Fibroblast of skin of left quadriceps (primary cell): ENCODE measurements at regions not wholly inside any gene's neighbourhood (a gene's known extent, or its start where the extent isn't known, plus 50 kb on each side); places are given as distances from the start of the nearest gene placed in this dataset.

Experiments used
- DNase-seq, 2 experiments: peaks; one replicate each; pipeline ENCODE4 v3.0.0-alpha.2; 2013; ENCODE audit warnings: low read depth in 2 of 2

DNA sequence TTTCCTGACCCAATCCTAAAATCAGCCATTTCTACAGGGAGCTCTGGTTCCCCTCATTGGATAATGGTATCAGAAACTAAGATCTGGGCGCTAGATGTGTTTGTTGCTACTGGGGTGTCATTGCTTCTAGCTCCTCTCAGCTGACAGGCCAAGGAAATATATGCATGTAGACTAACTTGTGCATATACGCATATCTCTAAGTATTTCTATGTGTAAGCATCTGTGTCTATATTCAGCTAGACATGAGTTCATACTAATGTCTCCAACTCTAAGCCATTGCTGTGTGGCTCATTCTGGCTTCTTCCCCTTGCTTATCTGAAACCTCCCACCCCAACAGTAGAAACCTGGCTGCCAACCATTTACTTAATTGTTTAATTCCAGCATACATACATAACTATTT lies 130.3 kb upstream of the MAGI3 start:
- no peak for DNase-seq

DNA sequence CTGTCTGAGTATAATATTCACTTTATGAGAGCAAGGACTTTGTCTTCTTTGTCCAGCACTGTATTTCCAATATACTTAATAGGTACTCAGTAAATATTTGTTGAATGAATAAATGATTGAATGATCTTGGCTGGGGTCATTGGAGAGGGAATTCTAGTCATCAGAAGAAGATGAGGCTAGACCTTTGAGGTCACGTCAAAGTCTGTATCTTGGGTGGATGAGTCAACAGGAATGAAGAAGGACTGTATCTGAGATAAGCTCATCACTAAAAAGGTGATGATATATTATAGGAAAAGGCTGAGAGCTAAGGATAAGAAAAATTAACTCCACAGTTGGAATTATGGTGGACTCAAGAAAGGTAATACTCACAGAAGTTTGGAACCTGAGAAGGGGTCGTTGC lies 125.1 kb upstream of the MAGI3 start:
- DNase-seq = no peak

DNA sequence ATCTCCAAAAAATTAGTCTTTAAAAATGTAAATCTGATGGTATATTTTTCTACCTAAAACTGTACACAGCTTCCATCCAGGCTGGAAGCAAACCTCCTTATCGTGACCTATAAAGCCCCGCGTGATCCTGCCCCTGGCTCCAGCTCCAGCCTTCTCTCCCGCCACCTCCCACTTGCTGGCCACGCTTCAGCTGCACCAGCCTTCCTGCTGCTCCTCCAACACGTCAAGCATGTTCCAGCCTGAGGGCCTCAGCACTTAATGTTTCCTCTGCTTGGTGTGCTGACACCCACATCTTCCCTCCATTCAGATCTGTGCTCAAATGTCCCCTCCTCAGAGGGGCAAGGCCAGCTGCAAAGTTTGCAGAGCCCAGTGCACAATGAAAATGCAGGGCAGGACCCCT lies 123.5 kb upstream of the MAGI3 start:
- DNase-seq = no peak

DNA sequence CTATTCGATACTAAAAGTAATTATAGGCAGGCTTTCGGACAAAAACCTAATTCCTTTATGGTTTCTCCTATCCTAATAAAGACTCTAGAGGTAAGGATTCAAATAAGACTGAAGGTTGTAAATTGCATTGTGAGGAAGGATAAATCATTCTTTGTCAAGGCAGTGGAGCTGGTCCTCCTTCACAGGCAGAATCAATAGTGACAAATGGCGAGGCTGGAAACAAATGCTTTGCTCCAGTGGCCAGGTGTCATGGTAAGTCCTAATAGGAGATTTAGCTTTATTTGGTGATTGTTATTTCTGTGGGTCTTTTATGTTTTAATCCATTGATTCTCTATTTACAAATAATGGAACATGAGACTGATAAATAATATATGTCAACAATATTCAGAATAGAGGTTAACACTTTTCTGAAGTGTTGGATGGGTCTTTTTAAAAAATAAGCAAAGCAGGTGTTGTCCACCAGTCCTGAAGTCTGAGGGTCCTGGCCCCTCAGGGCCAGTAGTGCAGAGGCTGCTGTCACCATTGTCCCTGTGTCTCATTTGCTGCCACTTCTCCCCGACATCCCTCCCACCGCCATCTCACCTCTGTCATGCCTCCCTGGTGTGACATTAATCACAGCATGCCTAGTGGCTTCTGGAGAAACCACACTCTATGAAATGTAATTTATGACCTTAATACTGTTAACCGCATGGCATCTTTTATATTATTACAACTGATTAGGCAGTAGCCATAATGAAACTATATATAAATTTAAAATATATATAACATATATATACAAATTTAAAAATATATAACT lies 120.9 kb upstream of the MAGI3 start:
- no peak for DNase-seq

DNA sequence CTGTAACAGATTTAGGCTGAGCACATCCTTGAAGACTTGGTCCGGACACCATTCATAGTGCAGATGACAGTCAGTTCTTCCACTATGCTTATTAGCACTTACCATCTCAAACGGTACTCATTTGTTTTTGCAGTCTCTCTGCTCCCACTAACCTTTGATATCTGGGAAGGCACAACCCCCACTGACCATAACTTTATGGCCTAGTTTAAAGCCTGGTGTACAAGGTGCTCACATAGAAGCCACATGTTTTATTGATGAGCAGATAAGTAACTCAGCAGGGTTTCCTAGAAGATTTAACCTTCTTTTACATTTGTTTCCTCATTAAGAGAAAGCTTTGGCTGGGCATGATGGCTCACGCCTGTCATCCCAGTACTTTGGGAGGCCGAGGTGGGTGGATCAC lies 119.3 kb upstream of the MAGI3 start:
- DNase-seq = no peak

DNA sequence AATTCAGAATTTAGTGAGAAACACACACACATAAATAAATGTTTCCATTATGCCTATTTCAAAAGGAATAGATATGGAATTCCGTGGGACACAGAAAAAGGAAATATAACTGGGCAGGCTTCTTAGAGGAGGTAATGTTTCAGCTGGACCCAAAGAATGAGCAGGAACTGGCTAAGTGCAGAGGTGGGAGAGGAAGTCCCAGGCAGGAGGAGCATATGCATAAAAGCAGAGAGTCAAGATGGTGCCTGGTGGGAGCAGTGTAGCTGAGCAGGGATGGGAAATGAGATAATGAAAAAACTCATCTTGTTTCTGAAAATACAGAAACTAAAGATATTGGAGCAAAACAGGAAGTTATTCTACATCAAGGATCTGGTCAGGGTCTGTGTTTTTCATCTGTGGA lies 115.2 kb upstream of the MAGI3 start:
- DNase-seq = no peak

DNA sequence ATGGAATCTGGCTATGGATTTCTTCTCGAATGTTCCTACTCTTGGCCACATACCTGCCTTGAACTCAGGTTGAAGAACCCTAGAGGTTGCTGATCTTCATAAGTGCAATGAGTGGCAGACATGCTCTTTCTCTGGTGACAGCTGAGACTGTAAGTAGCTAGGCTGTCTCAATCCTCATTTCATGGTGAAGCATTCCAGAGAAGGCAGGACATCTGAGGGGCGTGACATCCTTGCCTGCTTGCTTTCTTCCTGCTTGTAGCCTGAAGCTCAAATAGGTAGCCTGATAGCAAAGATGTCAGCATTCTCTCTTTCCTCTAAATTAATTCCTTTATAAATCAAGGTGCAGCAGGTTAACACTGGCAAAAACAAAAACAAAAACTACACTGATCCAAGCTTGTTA lies 114.6 kb upstream of the MAGI3 start:
- no peak for DNase-seq

DNA sequence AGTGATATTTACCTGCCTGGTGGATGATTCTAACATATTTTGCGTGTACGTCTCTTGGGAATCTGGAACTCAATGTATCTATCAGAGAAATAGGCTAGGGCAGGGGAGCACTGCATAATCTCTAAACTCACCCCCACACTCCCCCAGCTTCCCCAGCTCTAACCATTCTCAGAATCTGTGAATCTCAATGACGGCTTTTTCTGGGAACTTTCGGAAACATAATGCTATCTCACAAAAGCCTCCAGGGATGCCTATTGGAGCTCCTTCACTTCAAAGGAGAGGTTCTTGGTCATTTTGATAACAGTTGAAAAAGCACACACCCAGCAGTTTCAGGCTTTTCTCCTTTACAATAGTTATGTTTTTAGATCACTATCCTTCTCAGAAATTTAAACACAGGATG lies 113.8 kb upstream of the MAGI3 start:
- DNase-seq = no peak

DNA sequence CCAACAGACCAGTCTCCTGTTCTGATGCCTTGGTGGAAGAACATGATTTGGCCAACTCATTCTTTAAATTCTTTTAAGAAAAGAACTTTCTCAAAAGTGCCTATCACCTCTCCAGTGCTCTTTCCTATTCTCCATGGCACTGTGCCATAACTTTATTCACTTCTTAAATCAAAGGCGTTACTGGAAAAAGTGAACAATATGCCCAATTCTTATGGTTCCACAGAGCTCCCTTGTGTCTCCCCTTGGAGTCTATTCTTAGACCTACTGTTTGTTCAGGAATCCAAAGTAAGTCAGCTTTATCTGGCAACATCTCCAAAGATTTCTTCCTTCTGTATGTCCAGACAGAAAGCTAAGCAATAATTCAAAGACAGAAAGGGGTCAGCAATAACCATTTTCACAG lies 111.9 kb upstream of the MAGI3 start:
- DNase-seq = no peak

DNA sequence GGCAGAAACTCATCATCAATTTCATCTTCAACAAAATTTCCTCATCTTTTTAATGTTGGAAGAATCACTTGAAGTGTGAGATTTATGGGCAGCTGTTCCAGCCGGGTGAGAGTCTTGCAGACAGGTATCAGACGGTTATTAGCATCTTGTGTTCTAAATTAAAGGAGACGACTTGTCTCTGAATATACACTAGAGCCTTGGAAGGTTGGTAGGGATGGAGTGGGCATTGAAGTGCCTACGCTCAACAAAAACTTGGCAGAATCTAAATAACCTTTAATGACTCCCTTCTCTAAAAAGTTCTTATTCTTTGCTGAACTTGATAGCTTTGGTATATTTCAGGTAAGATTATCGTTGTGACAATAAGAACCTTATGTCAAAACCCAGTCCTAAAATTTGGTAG lies 111.5 kb upstream of the MAGI3 start:
- no peak for DNase-seq

DNA sequence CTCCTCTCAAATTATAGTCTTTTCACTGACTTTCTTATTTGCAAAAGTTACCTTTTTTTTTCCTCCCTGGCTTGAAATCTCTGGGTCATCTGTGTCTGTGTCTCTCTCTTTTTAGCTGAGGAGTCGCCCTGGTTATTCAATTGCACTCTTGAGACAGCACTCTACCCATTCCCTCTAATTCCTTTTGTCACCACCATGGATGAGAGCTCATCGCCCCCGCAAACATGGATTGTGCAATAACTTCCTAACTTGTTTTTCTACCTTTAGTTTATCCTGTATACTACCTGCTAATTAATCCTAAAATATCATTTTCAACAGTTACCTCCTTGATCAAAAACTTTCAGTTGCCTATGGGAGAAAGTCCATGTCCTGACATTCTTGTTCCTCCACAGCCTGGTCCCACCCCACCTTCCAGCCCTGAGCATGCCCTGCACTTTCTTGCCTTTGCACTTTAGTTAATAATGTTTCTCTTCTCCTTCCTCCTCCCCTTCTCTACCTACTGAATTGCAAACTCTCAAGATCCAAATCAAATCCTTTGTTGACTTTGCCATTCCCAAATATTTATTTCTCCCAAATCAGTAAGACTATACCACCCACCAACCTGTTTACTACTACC lies 110.4 kb upstream of the MAGI3 start:
- DNase-seq = no peak

DNA sequence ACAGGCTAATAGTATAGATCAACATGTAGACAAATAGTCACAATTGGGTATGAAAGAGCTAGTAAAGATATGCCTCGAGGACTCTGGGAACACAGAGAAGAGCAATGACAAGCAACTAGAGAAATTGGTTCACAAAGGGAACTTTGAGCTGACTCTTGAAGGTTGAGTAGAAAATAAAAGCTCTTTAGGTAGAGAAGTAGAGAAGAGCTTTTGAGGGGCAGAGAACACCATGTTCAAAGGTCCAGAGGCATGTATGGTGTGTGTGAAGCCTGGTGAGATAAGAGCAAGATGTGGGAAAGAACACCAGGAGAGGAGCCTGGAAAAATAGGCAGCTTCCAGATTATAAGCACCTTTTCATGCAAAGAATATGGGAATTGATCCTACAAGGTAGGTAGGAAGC lies 109.7 kb upstream of the MAGI3 start:
- no peak for DNase-seq

DNA sequence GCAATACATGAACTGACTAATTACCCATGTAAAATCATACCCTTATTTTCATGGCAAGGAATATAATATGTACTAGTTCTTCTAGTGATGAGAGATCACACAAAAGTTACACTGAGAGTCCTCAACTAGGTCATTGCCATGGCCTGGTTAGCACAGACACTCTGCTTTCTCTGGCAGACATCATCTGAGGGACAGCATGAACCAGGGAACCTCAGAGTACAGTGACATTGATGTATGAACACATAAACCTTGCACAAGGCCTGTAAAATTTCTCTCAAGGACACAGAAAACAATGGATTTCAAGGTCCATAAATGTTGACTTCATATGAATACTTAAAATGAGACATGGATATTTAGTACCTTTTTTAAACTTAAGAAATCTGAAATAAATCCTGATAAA lies 108.8 kb upstream of the MAGI3 start:
- DNase-seq = no peak

DNA sequence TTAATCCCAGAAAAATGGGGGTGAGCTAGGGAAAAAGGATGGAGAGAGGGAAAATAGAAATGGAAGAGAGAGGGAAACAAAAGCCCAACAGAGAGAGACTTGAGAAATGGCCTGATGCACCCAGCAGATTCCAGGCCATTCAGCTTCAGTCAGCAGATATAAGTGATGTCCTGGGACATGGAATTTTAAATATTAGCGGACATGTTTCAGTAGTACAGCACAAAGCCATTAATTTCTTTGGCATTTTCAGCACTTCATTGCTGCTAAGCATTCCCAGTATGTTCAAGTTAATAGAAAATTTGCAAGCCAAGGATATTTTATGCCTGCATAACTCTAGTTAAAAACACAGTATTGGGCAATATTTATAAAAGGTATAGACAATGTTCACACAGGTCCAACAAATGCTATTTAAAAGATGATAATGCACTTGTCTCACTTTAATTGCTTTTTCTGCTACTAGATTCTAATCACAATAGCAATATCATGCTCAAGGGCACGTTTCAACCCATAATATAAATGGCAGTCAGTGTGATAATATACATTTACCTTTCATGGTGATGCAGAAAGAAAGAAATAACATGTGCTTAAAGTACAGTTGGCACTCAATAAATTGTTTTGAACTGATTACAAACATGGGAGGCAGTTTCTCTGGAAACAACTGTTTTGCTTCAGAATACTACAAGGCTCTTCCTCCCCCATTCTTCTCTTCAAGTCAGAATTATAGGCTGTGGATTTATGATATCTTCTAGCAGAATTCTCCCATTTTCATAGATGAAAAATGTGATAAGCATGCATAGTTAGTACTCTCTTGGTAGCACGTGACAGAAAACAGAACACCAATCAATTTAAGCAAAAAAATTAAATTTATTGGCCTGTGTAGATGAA lies 108.1 kb upstream of the MAGI3 start:
- no peak for DNase-seq

DNA sequence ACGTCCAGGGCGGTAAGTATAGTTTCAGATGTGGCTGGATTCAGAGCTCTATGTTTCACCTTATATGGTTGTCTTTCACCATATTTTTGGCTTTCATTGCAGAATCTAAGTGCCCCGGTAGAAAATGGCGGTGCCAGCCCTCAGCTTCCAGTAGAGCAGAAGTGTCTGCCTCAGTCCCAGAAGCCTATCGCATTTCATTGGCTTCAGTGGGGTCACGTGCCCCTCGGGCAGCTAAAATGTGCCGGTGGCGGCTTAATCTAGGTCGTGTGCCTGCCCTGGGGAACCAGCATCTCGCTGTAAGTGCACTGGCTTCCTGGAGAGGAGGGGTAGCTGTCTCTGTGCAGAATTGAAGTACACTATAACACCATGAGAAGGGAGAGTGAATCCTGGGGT lies 107.4 kb upstream of the MAGI3 start:
- DNase-seq = no peak

DNA sequence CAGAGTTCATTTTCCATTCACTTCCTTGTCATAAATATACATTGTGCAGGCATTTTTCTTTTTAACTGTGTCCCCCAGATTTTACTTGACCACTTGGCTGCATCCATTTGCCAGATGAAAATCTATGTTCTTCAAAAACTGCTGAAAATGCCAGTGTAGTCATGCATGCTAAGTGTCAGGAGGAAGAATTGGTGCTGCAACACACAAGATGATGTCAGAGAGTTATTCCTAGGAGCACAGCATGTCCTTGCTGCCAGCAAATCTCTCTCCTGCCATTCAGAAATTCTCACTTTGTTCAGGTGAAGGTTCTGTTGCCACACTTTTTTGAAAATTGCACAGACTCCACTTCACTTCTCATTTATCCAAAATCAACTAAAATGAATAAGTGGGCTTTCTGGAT lies 106.4 kb upstream of the MAGI3 start:
- no peak for DNase-seq

DNA sequence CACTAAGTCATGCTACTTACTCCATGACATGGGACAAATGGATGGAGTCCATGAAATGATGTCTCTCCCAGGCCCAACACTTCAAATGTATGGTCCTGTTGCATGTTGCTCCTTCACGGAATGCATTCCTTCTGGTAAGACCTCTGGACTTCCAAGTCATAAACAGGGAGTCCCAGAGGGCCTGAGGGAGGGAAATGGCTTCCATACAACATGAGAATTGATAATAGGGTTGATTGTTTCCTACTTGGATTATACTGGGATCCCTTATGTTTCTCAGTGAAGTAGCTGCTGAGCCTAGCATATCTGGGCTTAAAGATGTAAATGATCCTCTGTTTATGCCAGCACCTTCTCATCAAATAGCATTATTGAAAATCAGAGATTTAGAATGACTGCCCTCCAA lies 104.2 kb upstream of the MAGI3 start:
- no peak for DNase-seq

DNA sequence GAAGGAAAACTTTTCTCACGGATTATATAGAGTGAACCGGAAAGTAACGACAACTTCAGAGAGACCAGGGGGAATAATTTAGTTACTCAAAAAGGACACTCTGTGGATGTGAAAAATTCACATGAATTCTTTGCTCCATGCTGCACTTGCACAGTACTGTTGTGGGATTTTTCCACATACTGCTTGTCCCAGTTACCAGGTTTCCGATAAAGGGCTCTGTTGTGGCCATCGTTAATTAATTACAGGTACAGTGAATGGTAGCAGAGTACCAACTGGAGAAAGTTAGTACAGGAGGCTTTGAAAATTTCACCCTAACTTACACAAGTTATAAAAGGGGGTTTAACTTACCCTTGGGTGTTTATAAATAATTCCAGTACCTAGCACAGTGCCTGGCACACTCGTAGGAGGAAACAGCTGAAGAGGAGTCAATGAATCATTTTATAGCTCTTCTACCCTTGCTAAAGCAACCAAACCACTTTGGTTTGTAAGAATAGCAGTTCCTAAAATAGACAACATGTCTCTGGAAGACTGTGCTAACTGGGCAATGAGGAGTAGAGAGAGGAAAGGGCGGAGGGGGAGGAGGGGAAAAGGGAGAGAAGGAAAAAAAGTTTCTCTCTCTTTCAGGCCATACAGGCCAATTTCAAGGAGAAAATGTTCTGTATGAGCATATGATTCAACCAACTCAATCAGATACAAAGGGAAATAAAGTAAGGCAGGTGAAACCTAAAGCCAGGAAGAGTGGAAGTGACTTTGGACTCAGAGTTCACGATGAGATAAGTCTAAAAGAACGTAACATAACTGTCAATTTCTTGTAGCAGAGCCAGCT lies 98.3 kb upstream of the MAGI3 start:
- no peak for DNase-seq

DNA sequence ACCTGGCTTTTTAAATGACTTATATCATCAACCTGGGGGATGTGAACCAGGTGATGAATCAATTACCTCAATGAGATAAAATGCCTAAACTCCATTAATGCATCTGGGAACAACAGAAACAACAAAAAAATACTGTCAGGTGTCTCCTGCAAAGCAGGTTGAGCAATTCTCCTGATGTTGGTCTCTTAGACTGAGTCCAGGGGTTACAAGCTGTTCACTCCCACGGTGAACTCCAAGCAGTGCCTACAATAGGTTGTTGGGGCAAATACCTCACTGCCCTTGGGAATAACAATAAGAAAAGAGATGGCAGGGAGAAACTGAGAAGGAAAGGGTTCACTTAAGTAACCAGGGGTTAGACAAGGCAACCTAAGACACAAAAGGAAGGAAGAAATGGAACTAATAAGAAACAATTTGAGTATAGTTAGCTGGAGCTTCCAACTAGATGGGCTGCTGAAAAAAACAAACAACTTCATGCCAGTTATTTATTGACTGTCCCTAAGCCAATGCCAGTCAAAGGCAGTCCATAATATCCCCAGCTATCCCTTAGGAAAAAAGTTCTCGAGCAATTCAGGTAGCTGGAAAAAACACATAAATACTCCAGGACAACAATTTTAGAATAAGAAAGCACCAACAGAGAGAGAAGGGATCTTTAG lies 97.6 kb upstream of the MAGI3 start:
- no peak for DNase-seq

DNA sequence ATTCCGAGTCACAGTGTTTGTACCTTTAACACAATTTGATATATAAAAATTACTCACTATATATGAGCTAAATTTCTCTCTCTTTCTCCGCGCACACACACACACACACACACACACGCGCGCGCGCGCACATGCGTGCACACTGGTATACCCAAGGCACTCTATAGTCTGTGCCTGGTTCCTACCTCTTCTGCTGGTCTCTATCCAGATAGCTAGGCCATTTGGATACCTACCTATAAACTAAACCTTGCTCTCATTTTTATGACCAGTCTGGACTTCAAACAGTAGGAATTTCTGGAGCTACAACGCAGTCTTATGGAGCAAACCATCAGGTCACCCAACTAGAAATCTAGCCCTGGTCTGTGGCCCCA lies 97.1 kb upstream of the MAGI3 start:
- DNase-seq = no peak

DNA sequence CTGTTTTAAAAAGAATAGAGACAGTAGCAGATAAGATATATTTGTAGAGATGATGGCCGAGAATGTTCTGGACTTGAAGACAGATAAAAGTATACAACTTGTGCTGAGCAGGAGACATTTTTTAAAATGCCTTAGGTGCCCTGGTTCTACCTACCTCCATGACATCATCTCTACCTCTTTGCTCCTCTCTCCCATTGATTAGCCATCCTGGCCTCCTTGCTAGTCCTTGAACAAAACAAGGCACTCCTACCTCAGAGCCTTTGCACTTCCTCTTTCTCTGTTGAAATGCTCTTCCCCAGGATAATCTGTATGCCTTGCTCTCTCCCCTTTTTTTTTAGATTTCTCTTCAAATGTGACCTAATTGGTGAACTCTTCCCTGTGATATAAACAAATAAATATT lies 92.6 kb upstream of the MAGI3 start:
- no peak for DNase-seq

DNA sequence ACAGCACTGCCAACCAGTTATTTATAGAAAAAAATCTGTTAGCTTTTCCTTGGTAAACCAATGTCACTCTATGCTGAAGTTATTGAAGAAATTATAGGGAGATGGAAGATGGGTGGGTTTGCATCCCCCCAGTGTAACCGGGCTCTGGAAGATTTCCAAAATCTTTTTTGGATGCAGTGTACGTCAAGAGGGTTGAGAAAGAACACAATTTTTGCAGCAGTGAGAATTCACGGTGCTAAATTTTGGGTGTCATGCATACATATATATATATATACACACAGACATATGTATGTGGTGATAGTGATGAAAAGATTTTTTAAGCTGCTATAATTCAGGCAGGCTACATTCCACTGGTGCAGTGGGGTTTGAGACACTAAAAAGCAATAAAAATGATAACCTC lies 91.4 kb upstream of the MAGI3 start:
- no peak for DNase-seq
